GM18868 (cell line): ENCODE measurements at regions not wholly inside any gene's neighbourhood (a gene's known extent, or its start where the extent isn't known, plus 50 kb on each side); places are given as distances from the start of the nearest gene placed in this dataset.
"Not testable (repeated sequence)": the region's sequence is repeated elsewhere in the genome, so short reads cannot be mapped to it uniquely, and the experiment has no call there.

Source experiments
- ATAC-seq: cut with Tn5 transposase; IDR thresholded peaks from one replicate; pipeline ENCODE4 v1.9.1; 2021; ENCODE audit warnings: mild to moderate bottlenecking, moderate library complexity; ENCODE audit not compliant: unreplicated experiment

GRCh38 chr15:53133255-53133850, 343.2 kb upstream of the ONECUT1 start:
- no peak for ATAC-seq

- no peak for ATAC-seq
These were observed 340.8 kb upstream of the ONECUT1 start for GRCh38 chr15:53130943-53131342.

- ATAC-seq, result no peak
These were observed 339.2 kb upstream of the ONECUT1 start for GRCh38 chr15:53129121-53129904.

GRCh38 chr15:53128652-53129051, 338.5 kb upstream of the ONECUT1 start:
- ATAC-seq, result no peak

- no peak for ATAC-seq
These were observed 336.0 kb upstream of the ONECUT1 start for GRCh38 chr15:53126144-53126543.

GRCh38 chr15:53122818-53123217, 332.7 kb upstream of the ONECUT1 start:
- ATAC-seq, result no peak

GRCh38 chr15:53116915-53117314, 326.8 kb upstream of the ONECUT1 start:
- not testable (repeated sequence) for ATAC-seq

- ATAC-seq, result no peak
These were observed 326.0 kb upstream of the ONECUT1 start for GRCh38 chr15:53116169-53116568.

GRCh38 chr15:53115563-53115962, 325.4 kb upstream of the ONECUT1 start:
- ATAC-seq, result no peak

- no peak for ATAC-seq
These were observed 324.8 kb upstream of the ONECUT1 start for GRCh38 chr15:53114960-53115359.

GRCh38 chr15:53110999-53111398, 320.9 kb upstream of the ONECUT1 start:
- ATAC-seq, result no peak

GRCh38 chr15:53108319-53108718, 318.2 kb upstream of the ONECUT1 start:
- no peak for ATAC-seq

- no peak for ATAC-seq
These were observed 317.7 kb upstream of the ONECUT1 start for GRCh38 chr15:53107855-53108254.

GRCh38 chr15:53106505-53107286, 316.6 kb upstream of the ONECUT1 start:
- no peak for ATAC-seq

- no peak for ATAC-seq
These were observed 312.3 kb upstream of the ONECUT1 start for GRCh38 chr15:53102483-53102882.

- ATAC-seq, result no peak
These were observed 290.3 kb upstream of the ONECUT1 start for GRCh38 chr15:53080484-53080883.

GRCh38 chr15:53074221-53074620, 284.1 kb upstream of the ONECUT1 start:
- no peak for ATAC-seq

- ATAC-seq, result no peak
These were observed 281.9 kb upstream of the ONECUT1 start for GRCh38 chr15:53072077-53072476.

- no peak for ATAC-seq
These were observed 278.5 kb upstream of the ONECUT1 start for GRCh38 chr15:53068636-53069035.

- no peak for ATAC-seq
These were observed 269.3 kb upstream of the ONECUT1 start for GRCh38 chr15:53059273-53060043.

GRCh38 chr15:53046153-53046790, 256.1 kb upstream of the ONECUT1 start:
- no peak for ATAC-seq
